HUDEP-2 (cell line): ENCODE measurements at regions not wholly inside any gene's neighbourhood (a gene's known extent, or its start where the extent isn't known, plus 50 kb on each side); places are given as distances from the start of the nearest gene placed in this dataset.

ENCODE experiments used
- DNase-seq, 76 experiments: peaks; one replicate each; lab custom pipeline; 2025; ENCODE audit not compliant: unreplicated experiment in 76 of 76; lab: John Stamatoyannopoulos, UW

DNA sequence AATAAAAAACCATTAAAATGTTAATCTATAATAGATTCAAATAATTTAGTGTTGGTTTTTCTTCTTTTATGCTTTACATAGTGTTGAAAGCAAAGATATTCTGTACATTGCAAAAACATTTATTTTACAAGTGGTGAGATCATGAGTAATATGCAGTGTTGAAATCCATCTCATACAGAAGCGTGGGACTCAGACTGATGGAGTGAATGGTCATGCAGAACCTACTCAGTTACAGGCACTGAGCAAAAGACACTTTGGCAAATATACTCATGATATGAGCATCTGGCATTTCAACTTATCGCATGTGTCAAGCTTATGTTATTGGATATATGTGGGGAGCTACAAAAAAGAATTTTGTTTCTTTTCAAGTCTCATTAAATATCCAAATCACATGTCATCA is 620.2 kb upstream of the NETO1 start:
- no peak for DNase-seq

DNA sequence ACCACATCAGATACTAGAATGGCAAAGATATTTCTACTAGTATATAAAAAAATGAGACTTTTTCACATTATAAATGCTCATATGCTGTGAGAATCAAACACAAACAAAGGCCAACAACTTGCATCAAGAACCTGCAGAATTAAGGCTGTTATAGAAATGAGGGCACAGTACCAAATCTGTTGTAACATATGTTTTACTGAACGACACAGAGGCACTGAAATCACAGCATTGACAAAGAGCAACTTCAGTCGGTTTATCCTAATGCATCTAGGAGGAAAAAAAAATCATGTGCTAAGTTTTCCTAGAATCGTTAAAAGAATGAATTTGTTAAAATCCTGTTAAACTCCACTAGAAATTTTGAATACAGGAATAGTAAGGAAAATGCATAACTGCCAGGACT is 617.4 kb upstream of the NETO1 start:
- DNase-seq, result no peak

DNA sequence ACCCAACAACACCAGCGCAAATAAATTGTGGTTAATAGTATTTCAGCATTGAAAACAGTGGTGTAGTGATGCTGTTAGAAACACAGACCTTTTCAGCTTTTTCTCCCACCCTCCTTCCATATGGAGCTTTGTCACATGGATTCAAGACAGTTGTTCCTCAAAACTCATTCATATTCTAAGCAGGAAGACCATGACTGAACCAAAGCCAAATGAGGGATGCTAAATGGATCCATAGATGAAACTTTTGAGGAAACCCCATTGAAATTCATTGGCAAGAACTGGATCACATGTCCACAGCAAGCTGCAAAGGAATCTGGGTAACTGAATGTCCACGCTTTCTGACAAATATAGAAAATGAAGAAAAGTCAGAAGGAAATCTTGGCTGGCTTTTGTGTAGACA is 615.1 kb upstream of the NETO1 start:
- no peak for DNase-seq

DNA sequence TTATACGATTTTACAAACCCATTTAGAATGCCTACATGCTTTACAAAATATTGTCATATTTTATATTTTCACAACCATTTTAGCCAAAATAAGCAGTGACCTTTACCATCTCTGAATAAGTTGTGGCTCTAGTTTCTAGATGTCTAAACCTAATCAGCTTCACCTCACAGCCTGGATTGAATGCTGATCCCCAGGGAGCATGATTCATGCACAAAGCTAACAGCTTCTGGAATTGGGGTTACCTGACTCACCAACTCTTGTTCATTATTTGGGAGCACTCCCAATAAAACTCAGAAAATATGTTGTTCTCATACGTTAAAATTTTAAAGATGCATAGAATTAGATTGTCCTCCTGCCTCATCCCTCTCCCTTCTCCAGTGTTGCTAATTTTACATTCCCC is 611.7 kb upstream of the NETO1 start:
- DNase-seq, result no peak

DNA sequence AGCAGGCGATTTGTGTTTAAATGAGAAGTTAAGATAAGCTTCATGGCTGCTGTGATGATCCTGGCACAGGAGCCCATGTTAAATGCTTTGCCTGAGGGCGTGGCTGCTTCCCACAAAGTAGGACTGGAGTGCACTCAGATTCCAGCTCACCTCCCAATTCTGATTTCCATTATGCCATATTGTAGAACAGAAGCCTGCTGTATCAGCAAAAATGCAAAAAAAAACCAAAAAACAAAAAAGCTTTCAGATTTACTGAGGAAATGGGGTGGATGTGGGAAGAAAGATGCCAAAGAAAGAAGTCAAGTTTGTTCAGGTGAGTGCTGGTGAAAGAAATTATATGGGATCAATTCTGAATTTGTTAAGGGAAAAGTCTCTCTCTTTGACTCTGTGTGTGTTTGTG is 610.4 kb upstream of the NETO1 start:
- no peak for DNase-seq

DNA sequence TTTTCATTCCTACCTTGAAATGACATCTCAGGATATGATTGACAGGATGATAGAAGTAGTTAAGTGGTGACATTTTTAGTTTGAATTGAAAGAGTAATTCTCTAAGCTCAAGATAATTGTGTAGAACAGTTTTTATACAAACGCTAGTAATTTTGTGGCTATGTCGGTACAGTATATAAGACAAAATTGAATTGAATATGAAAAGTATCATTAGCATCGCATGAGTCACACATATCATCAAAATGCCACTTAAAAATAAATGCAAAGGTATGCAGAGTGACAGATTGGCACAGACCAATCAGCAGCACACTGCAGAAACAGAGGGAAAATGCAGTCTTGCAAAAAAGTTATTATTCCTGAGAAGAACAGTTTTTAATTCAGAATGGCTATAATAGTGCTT is 608.2 kb upstream of the NETO1 start:
- DNase-seq, result no peak

DNA sequence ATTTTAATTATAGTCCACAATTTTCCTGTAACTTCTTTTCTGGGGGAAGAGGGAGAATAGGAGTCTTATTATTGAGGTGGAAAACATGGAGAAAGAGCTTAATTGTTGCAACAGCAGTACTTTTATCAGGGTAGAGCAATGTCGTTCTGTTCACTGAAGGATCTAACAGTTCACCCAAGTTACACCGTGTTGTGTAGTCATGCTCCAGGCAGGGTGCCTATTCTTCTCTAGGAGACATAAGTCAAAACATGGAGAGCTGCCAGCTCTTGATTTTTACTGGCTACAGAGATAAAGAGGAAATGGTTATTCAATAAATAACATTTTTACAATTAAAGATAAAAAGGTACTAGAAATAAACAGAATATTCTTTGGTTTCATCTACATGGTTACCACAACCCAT is 594.3 kb upstream of the NETO1 start:
- no peak for DNase-seq

DNA sequence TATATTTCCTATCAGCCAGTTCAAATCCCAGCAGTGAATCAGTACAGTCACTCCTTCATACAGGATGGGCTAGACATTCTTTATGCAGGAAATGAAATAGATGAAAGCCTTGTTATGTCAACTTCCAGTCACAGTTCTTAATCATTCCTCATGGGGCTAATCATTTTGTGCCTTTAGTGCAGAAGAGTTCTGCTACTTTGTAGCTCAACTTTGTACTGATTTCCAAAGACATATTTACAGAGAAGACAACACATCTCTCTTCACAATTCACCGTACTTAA is 593.9 kb upstream of the NETO1 start:
- DNase-seq, result no peak

DNA sequence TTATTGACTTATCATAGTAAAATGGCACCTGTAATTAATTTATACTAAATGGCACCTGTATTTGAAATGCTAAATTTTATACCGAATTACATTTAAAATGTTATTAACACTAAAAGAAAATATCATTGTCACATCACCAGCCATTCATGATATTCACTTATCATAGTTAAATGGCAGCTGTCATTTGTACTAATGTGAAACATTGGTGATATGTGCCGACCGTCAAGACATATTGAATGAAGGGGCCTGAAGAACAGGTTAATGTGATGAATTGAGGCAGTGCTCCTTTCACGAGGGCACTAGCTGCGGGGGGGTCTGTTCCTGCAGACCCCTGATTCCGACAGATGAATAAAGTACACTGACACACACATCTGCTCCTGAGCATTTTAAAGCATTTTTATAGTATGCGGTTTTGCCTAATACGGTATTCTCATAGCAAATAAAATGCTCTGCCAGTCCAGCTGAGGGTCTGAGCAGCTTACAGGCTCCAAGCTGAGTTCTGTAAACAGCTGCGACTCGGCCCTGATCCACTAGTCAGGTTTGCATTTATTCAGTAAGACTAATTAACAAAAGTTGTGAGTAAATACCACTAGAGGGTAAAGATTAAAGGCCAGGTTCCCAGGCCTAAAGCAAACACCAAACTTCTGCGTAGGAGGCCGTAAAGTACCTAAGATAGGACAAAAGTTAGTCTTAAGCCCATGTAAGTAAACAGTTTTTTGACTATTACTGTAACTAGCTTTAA is 593.4 kb upstream of the NETO1 start:
- DNase-seq, result no peak

DNA sequence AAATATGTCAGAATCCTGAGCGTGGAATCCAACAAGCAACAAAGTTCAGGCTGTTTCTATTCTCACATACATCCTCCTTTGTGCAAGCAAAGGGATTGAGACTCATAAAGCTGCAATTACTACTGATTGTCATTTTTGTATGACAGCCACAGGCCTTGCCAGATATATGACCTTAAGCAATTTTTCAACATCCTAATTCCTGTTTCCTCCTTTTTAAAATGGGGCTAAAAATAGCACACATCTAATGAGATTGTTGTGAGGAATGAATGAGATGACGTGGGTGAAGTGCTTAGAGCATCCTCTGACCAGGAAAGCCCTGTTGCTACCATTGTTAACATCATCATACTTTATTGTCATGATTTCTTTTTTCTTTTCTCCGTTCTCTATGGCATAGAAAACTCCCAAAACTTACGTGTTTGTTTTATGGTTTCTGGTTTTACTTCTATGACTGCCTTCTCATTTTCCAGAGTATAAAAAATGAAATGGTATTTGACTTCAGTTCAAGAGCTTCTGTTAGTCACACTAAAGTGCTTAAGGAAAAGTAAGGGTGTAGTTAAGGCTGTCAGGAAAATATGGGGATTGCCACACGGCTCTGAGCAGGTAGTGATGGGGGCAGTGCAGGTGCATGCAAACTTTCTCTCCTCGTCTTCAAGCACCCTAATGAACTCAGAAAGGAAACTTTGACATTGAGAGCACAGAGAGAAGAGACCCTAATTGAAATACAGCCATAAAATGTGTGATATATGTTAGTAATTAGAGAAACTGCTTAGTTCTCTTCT is 590.6 kb upstream of the NETO1 start:
- no peak for DNase-seq

DNA sequence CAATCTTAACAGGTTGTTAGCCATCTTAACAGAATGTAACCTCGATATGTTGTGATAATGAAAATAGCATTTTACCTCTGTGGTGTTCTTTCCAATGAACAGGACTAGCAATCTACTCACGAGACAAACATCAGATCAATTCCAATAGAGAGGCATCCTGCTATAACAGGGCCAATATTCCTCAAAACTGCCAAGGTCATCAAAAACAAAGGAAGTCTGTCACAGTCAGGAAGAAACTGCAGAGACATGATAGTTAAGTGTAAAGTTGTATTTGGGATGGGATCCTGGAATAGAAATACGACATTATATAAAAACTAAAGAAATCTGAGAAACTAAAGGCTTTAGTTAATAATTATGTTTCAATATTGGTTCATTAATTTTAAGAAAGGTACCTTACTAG is 588.9 kb upstream of the NETO1 start:
- DNase-seq, result no peak

DNA sequence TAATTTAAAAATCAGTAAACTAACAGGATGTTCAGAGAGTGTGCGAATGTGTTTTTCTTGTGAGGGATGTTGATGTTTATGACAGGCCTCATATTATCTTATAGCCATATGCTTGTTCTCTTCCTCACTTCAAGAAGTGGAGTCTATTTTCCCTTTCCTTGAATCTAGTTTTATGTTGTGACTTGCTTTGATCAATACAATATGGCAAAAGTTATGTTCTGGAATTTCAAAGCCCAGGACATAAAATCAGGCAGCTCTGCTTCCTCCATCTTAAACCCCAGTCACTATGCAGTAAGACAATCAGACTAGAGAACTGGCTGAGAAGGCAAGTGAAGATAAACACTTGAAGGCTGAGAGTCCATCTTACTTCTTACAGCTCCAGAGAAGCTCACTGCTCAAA is 585.1 kb upstream of the NETO1 start:
- no peak for DNase-seq

DNA sequence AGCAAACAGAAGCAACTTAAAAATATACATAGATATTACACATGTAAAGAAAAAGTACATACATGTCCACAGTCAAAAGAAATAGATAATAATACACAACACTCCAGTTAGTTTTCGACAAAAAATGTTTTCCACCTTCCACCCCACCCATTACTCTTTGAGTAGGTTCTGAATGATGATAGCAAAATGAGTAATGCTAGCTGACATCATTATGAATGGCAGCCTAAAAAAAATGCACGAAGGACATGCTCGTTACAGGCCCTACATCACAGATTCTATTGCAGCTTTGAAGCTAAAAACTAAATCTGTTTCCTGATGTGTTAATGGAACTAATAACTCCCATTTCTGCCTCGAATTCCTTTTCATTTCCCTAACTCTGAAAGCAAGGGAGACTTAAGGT is 578.7 kb upstream of the NETO1 start:
- DNase-seq, result no peak

DNA sequence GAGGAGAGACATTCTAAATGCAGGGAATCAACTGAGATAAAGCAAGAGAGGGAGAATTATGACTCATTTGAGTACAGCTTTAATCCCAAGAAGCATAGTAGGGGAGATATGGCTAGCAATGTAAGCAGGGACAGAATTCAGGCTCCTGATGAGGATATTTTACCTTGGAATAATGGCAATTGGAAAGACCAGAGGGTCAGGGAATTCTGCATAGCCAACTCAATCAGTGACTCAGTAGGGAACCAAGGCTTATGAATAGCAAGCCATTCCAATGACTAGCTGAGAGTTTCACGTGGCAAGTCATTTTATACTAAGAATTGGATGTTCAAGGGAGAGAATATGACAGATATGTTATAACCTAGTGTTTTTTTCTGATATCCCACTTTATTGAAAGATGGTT is 563.8 kb upstream of the NETO1 start:
- no peak for DNase-seq

DNA sequence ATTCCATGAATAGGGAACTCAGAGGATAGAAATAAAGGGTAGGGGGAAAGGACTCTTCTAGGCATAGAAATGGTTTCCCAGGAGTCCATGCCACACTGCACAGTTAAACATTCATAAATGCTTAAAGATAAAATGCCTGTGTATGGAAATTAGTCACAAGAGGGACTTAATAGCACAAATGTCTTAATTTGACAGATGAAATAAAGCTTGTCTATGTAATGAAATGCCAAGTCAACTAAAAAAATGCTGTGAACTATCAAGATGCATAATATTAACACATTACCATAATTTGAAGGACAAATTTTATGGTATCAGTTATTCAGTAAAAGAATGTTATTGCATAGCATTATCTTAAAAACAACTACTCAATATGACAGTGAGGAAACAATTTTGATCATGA is 553.2 kb upstream of the NETO1 start:
- no peak for DNase-seq

DNA sequence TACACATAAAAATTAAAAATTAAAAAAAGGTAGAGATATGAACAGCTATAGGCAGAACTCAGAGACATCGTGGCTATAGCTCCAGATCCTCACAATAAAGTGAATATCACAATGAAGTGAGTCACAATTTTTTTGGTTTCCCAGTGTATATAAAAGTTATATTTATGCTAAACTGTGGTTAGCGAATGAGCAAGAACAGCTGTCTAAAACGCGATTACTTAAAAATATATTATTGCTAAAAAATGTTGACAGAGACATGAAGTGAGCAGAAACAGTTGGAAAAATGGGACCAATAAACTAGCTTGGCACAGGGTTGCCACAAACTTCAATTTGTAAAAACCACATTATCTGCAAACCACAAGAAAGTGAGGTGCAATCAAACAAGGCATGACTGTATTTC is 551.7 kb upstream of the NETO1 start:
- DNase-seq, result no peak

DNA sequence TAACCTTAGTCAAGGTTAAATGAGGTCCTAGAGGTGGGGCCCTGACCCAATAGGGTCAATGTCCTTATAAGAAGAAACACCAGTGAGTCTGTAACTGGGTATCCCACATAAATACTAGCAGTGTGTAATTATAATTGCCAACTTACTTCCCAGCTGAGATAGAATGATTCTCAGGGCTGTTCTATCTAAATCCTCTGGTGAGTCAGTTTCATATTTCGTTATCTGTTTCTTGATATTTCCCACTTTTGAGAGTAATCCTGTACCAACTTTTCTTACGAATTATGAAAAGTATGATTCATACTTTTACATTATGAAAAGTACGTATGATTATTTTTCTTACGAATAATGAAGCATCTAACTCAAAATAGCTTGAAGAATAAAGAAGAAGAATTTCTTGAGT is 546.8 kb upstream of the NETO1 start:
- no peak for DNase-seq

DNA sequence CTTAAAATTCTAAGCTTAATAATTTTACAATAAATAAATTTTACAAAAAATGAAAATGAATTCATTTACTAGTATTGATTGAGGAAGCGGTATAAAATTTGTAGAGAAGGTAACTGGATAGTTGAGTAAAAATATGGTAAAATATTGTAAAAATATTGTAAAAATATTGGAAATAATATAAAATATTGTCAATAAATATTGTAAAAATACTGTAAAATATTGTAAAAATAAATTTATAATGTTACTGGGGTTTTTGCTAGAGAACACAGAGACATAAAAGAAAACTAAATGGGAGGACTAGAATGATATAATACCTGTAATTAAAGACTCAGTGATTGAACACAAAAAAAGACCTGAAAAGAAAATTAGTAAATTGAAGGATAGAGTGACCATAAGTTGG is 546.3 kb upstream of the NETO1 start:
- DNase-seq, result no peak

DNA sequence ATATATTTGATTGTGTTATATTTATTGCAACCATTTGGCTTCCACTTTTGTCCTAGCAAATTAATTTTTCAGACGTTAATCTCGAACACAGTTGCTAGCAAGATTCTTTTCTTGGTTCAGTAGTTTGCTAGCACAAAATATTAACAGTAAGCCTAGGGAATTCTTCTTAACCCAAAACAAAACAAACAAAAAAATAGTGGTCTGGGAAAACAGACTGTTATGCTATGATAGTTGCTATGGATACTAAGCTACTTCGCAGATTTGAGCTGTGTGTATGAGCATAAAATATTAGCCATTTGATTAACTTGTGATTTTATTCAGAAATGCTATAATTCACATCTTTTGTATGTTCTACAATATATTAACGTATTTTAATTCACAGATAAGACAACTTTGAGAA is 541.5 kb upstream of the NETO1 start:
- DNase-seq, result no peak

DNA sequence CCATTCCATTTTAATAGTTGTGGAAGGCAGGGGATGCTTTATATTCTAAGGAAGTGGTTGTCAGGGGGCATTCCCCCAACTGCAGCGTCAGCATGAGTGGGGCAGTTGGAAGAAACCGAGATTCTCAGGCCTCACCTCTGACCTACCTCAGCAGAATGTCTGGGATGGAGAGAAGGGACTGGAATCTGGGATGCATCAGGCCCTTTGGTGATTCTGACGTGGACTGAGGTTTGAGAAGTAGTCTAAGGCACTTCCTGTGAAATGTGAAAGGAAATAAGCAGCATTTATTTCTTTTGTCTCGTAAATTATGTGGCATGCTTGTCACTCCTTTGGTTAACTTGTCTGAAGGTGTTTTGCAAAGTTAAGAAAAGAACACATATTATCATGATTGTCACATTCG is 540.7 kb upstream of the NETO1 start:
- no peak for DNase-seq

DNA sequence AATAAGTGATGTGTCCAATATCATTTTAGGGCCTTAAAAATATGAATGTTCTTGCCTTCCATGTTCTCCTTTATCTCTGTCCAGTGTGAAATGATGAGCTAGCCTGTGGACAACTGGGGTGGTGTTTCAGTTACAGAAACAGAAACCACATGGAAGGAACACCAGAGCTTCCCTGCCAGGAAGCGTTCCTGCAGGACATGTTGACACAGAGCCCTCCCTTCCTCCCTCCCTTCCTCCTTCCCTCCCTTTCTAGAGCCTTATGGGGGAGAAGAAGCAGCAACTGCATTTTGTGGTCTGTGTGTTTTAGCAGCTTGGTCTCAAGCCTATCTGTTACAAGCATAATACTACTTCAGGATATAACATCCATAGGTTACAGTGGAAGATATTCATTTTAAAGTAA is 539.7 kb upstream of the NETO1 start:
- DNase-seq, result no peak

DNA sequence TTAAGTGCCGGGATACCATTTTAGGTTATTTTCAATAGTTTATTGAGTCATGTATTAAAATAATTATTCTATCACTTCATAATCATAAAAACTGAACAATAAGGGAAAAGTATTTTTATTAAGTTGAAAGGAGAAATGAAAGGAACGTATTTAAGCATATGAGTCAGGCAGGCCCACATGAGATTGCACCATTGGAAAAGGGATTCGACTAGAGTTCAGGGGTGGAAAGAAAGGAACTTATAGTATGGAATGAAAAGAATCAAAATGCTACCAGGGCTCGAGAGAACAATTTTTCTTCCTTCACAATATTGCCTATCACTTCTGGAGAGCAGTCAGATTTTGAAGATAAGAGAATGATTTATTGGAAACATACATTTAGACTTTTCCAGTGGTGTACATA is 516.5 kb upstream of the NETO1 start:
- DNase-seq, result no peak

DNA sequence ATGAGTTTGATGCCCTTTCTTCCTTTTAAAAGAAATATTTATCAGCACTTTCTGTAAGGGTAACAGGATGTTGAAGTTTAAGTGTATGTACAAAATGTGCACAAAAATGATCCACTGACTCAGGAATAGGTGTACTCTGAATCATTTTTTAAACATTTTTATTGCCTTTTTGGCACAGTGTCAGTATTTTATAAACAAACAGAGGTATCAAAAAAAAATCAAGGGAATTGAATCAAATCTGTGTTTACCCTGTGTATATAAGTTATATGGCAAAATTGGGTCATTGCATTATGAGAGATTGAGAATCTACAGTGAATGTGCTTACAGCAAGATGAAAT is 513.9 kb upstream of the NETO1 start:
- DNase-seq, result no peak
